HL-60 (cell line): ENCODE measurements at regions not wholly inside any gene's neighbourhood (a gene's known extent, or its start where the extent isn't known, plus 50 kb on each side); places are given as distances from the start of the nearest gene placed in this dataset.

Experiments
- DNase-seq, 2 experiments: peaks; one replicate each; pipeline ENCODE4 v3.0.0-alpha.2; 2010 to 2020; ENCODE audit warnings: low read depth in 1 of 2, low spot score in 1 of 2
- H3K27ac ChIP-seq: fragments of 250-450 bp; sonication (Bioruptor Pico); replicated peaks from 2 replicates; pipeline ENCODE4 v1.5.1; 2020; ENCODE audit warnings: mild to moderate bottlenecking, moderate library complexity
- H3K27me3 ChIP-seq: fragments of 250-450 bp; sonication (Bioruptor Pico); 2 replicates; pipeline ENCODE4 v1.5.1; 2021; ENCODE audit warnings: mild to moderate bottlenecking, moderate library complexity; ENCODE audit not compliant: insufficient read depth, poor library complexity, severe bottlenecking
- H3K4me3 ChIP-seq: replicated peaks from 2 replicates; pipeline ENCODE4 v1.5.1; 2011; ENCODE audit warnings: mild to moderate bottlenecking, control low read depth, low read length; ENCODE audit not compliant: insufficient read depth
- GABPA ChIP-seq: IDR thresholded peaks from 2 replicates; pipeline ENCODE4 v1.6.1; 2012; ENCODE audit warnings: low read depth
- POLR2AphosphoS5 ChIP-seq: IDR thresholded peaks from 2 replicates; pipeline ENCODE4 v1.6.1; 2012; ENCODE audit warnings: low read depth
- SPI1 ChIP-seq: IDR thresholded peaks from 2 replicates; pipeline ENCODE4 v1.6.1; 2012; ENCODE audit warnings: low read depth, mild to moderate bottlenecking, borderline replicate concordance
- TF ChIP-seq, protein P1 (sequence below): IDR thresholded peaks from 2 replicates; pipeline ENCODE4 v1.6.1; 2012; ENCODE audit warnings: low read depth; ENCODE audit not compliant: insufficient replicate concordance
- TF ChIP-seq, protein P2 (sequence below): IDR thresholded peaks from one replicate; pipeline ENCODE4 v1.5.1; 2011; ENCODE audit warnings: low read length, control low read depth, inconsistent platforms; ENCODE audit not compliant: insufficient read depth

DNA sequence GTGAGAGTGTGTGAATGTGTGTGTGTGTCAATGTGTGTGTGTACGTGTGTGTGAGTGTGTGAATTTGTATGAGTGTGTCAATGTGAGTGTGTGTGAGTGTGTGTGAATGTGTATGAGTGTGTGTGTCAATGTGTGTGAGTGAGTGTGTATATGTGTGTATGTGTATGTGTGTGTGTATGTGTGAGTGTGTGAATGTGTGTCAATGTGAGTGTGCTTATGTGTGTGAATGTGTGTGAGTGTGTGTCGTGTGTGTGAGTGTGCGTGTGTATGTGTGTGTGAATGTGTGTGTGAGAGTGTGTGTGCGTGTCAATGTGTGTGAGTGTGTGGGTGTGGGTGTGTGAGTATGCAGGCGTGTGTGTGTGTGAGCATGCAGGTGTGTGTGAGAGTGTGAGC is 93.5 kb upstream of the ALDH1A3 start:
- no peak overlapping the region for H3K27ac ChIP-seq
- DNase-seq: no peak
- TF ChIP-seq SPI1: no peak
- no peak for TF ChIP-seq GABPA
- TF ChIP-seq, protein P1, sequence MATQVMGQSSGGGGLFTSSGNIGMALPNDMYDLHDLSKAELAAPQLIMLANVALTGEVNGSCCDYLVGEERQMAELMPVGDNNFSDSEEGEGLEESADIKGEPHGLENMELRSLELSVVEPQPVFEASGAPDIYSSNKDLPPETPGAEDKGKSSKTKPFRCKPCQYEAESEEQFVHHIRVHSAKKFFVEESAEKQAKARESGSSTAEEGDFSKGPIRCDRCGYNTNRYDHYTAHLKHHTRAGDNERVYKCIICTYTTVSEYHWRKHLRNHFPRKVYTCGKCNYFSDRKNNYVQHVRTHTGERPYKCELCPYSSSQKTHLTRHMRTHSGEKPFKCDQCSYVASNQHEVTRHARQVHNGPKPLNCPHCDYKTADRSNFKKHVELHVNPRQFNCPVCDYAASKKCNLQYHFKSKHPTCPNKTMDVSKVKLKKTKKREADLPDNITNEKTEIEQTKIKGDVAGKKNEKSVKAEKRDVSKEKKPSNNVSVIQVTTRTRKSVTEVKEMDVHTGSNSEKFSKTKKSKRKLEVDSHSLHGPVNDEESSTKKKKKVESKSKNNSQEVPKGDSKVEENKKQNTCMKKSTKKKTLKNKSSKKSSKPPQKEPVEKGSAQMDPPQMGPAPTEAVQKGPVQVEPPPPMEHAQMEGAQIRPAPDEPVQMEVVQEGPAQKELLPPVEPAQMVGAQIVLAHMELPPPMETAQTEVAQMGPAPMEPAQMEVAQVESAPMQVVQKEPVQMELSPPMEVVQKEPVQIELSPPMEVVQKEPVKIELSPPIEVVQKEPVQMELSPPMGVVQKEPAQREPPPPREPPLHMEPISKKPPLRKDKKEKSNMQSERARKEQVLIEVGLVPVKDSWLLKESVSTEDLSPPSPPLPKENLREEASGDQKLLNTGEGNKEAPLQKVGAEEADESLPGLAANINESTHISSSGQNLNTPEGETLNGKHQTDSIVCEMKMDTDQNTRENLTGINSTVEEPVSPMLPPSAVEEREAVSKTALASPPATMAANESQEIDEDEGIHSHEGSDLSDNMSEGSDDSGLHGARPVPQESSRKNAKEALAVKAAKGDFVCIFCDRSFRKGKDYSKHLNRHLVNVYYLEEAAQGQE: no peak
- no peak for TF ChIP-seq POLR2AphosphoS5
- TF ChIP-seq, protein P2, sequence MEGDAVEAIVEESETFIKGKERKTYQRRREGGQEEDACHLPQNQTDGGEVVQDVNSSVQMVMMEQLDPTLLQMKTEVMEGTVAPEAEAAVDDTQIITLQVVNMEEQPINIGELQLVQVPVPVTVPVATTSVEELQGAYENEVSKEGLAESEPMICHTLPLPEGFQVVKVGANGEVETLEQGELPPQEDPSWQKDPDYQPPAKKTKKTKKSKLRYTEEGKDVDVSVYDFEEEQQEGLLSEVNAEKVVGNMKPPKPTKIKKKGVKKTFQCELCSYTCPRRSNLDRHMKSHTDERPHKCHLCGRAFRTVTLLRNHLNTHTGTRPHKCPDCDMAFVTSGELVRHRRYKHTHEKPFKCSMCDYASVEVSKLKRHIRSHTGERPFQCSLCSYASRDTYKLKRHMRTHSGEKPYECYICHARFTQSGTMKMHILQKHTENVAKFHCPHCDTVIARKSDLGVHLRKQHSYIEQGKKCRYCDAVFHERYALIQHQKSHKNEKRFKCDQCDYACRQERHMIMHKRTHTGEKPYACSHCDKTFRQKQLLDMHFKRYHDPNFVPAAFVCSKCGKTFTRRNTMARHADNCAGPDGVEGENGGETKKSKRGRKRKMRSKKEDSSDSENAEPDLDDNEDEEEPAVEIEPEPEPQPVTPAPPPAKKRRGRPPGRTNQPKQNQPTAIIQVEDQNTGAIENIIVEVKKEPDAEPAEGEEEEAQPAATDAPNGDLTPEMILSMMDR: no peak
- H3K27me3 ChIP-seq: no peaks in the 10 kb centered on the region
- no peak overlapping the region for H3K4me3 ChIP-seq

DNA sequence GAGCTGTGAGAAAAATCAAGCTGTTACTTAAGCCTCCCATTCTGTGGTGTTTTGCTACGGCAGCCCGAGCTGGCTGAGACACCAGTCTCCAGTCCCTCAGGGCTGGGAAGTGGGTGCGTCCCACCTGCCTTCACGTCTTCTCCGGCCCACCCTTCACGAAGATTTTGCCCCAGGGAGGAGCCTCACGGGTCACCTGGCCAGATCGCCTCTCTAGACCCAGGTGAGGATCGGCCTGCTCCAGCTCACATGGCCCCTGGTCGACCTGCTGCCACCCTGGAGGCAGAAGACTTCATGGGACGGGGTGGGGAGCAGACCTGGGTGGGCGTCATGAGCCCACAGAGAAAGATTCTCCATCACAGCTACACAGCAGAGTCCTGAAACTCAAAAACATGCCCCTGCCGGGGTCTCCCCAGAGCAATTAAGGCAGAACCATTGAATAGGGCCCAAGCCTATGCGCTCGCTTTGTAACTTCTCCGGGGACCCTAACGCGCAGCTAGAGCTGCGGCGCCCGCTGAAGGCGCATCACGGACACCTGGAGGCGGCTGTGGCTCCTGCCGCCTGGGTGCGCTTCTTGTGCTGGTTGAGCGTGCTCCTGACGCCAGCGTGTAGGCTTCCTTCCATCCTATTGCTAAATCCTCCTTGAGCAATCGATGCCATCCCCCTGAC is 92.6 kb upstream of the ALDH1A3 start:
- TF ChIP-seq GABPA (no peak), SPI1 (no peak), POLR2AphosphoS5 (no peak)
- TF ChIP-seq, protein P2: no peak
- TF ChIP-seq, protein P1: no peak
- no peak for DNase-seq

DNA sequence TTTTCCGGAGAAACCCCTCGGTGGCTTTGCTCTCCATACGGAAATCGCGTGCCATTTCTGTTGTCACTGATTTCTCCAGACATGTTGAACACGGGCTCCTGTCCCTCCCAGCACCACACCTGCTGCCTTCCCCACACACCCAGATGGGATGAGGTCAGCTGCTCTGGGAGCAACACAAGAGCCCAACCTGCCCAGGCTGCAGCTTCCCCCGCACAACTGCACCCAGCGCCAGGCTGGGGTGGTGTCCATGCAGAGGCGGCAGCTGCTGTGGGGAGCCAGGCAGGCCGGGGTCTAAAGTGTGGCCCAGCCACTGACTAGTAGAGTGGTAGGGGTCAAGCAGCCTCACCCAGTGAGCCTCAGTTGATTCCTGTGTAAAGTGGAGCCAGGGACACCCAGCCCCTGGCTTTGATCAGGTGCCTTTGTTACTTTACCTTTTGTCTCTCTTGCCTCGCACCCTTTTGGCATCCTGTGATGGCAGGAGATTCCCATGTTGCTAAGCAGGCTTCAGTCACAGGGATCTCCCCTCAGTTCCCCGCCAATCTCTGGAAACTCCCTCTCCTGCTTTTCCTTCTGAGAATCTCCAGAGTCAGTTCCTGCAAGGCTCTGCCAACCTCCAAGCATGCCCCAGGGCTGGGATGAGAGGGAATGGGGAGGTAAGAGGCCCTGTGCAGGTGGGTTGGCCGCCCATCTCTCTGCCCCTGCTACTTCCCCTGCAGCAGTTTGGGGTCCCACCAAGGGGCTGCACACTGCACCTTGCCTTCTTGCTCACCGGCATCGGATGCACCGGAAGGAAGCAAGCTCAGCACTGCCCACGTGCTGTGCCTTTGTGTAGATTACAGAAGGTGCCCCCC is 91.8 kb upstream of the ALDH1A3 start:
- no peak for DNase-seq
- no peak for TF ChIP-seq SPI1
- TF ChIP-seq, protein P2: no peak
- no peak for TF ChIP-seq POLR2AphosphoS5
- TF ChIP-seq, protein P1: no peak
- no peak for TF ChIP-seq GABPA
- no peak overlapping the region for H3K27ac ChIP-seq
- no peak overlapping the region for H3K4me3 ChIP-seq
- no peaks in the 10 kb centered on the region for H3K27me3 ChIP-seq

More for the DNA sequence above, 92.6 kb upstream of the ALDH1A3 start:
- Histone ChIP-seq H3K4me3 (no peak overlapping the region), H3K27ac (no peak overlapping the region), H3K27me3 (no peaks in the 10 kb centered on the region)
